Parathyroid adenoma (tissue), 2 donors: ENCODE measurements at regions not wholly inside any gene's neighbourhood (a gene's known extent, or its start where the extent isn't known, plus 50 kb on each side); places are given as distances from the start of the nearest gene placed in this dataset.

Experiments
- H2AFZ ChIP-seq: fragments of 300-600 bp; sonication (generic); one replicate; pipeline ENCODE4 v1.7.0; 2017; ENCODE audit warnings: antibody characterized with exemption, mild to moderate bottlenecking
- H3K27ac ChIP-seq: fragments of 300-600 bp; sonication (generic); one replicate; pipeline ENCODE4 v1.7.0; 2017
- H3K27me3 ChIP-seq: fragments of 300-600 bp; sonication (generic); one replicate; pipeline ENCODE4 v1.7.0; 2017; ENCODE audit warnings: low read length; ENCODE audit not compliant: control insufficient read depth, insufficient read depth
- H3K36me3 ChIP-seq: fragments of 300-600 bp; sonication (generic); one replicate; pipeline ENCODE4 v1.7.0; 2017; ENCODE audit warnings: low read length; ENCODE audit not compliant: control insufficient read depth, insufficient read depth
- H3K4me1 ChIP-seq: fragments of 300-600 bp; sonication (generic); one replicate; pipeline ENCODE4 v1.7.0; 2017; ENCODE audit warnings: control low read depth
- H3K4me2 ChIP-seq: fragments of 300-600 bp; sonication (generic); one replicate; pipeline ENCODE4 v1.7.0; 2017; ENCODE audit warnings: low read length
- H3K4me3 ChIP-seq: fragments of 300-600 bp; sonication (generic); one replicate; pipeline ENCODE4 v1.7.0; 2017; ENCODE audit warnings: low read depth, low read length
- H3K79me2 ChIP-seq: fragments of 300-600 bp; sonication (generic); one replicate; pipeline ENCODE4 v1.7.0; 2017; ENCODE audit warnings: control low read depth
- H3K9ac ChIP-seq: fragments of 300-600 bp; sonication (generic); one replicate; pipeline ENCODE4 v1.7.0; 2017; ENCODE audit warnings: mild to moderate bottlenecking
- H3K9me3 ChIP-seq: fragments of 300-600 bp; sonication (generic); one replicate; pipeline ENCODE4 v1.7.0; 2017; ENCODE audit warnings: low read length; ENCODE audit not compliant: control insufficient read depth
- CTCF ChIP-seq: fragments of 300-600 bp; sonication (generic); IDR thresholded peaks from one replicate; pipeline ENCODE4 v1.7.0; 2017; ENCODE audit warnings: antibody characterized with exemption, mild to moderate bottlenecking
- donor health status: primary hyperparathyroidism.

- H3K27ac ChIP-seq, result no peak overlapping the region
- no peak overlapping the region for H2AFZ ChIP-seq
- H3K36me3 ChIP-seq, result no peaks in the 10 kb centered on the region
- H3K27me3 ChIP-seq, result no peaks in the 10 kb centered on the region
- no peaks in the 10 kb centered on the region for H3K79me2 ChIP-seq
- no peaks in the 10 kb centered on the region for H3K9me3 ChIP-seq
- no peak overlapping the region for H3K9ac ChIP-seq
- no peaks in the 10 kb centered on the region for H3K4me1 ChIP-seq
- TF ChIP-seq CTCF, result no peak
- H3K4me3 ChIP-seq, result no peak overlapping the region
- no peak overlapping the region for H3K4me2 ChIP-seq
Measured at GRCh38 chr18:29154196-29154757, 977.3 kb upstream of the CDH2 start.

- Histone ChIP-seq H3K36me3 (no peaks in the 10 kb centered on the region), H3K27me3 (no peaks in the 10 kb centered on the region), H3K9ac (no peak overlapping the region), H2AFZ (no peak overlapping the region), H3K79me2 (no peaks in the 10 kb centered on the region), H3K4me2 (no peak overlapping the region), H3K4me3 (no peak overlapping the region), H3K9me3 (no peaks in the 10 kb centered on the region), H3K4me1 (no peaks in the 10 kb centered on the region), H3K27ac (no peak overlapping the region)
- TF ChIP-seq CTCF, result no peak
Measured at GRCh38 chr18:29153091-29153490, 976.2 kb upstream of the CDH2 start.

GRCh38 chr18:29147944-29148343 lies 971.0 kb upstream of the CDH2 start:
- H3K9me3 ChIP-seq, result no peaks in the 10 kb centered on the region
- no peaks in the 10 kb centered on the region for H3K36me3 ChIP-seq
- H3K4me1 ChIP-seq, result no peaks in the 10 kb centered on the region
- H3K9ac ChIP-seq, result no peak overlapping the region
- H3K79me2 ChIP-seq, result no peaks in the 10 kb centered on the region
- TF ChIP-seq CTCF, result no peak
- H2AFZ ChIP-seq, result no peak overlapping the region
- H3K27me3 ChIP-seq, result no peaks in the 10 kb centered on the region
- no peak overlapping the region for H3K27ac ChIP-seq
- H3K4me2 ChIP-seq, result no peak overlapping the region
- no peak overlapping the region for H3K4me3 ChIP-seq

GRCh38 chr18:29146068-29146467 lies 969.1 kb upstream of the CDH2 start:
- Histone ChIP-seq H3K9ac (no peak overlapping the region), H3K4me3 (no peak overlapping the region), H3K36me3 (no peaks in the 10 kb centered on the region), H3K4me1 (no peaks in the 10 kb centered on the region), H3K4me2 (no peak overlapping the region), H3K27ac (no peak overlapping the region), H3K79me2 (no peaks in the 10 kb centered on the region), H3K27me3 (no peaks in the 10 kb centered on the region), H3K9me3 (no peaks in the 10 kb centered on the region), H2AFZ (no peak overlapping the region)
- TF ChIP-seq CTCF, result no peak

- H3K27me3 ChIP-seq, result no peaks in the 10 kb centered on the region
- no peaks in the 10 kb centered on the region for H3K9me3 ChIP-seq
- TF ChIP-seq CTCF, result no peak
- H3K4me1 ChIP-seq, result no peaks in the 10 kb centered on the region
- no peaks in the 10 kb centered on the region for H3K36me3 ChIP-seq
- no peaks in the 10 kb centered on the region for H3K79me2 ChIP-seq
- no peak overlapping the region for H3K9ac ChIP-seq
- no peak overlapping the region for H3K4me2 ChIP-seq
- no peak overlapping the region for H2AFZ ChIP-seq
- H3K27ac ChIP-seq, result no peak overlapping the region
- H3K4me3 ChIP-seq, result no peak overlapping the region
Measured at GRCh38 chr18:29140590-29140989, 963.7 kb upstream of the CDH2 start.
